Skeletal muscle satellite cell (primary cell): ENCODE measurements at regions not wholly inside any gene's neighbourhood (a gene's known extent, or its start where the extent isn't known, plus 50 kb on each side); places are given as distances from the start of the nearest gene placed in this dataset.
A peak's percentile ranks its signal among the peaks of the same experiment; 100 is the strongest.

Experiments
- H3K27me3 ChIP-seq: 2 replicates; pipeline ENCODE4 v1.7.0; 2013; ENCODE audit warnings: low read length; ENCODE audit not compliant: control insufficient read depth, insufficient read depth
- H3K36me3 ChIP-seq: 2 replicates; pipeline ENCODE4 v1.7.0; 2013; ENCODE audit warnings: mild to moderate bottlenecking, control low read depth, low read length; ENCODE audit not compliant: insufficient read depth
- H3K4me1 ChIP-seq: 2 replicates; pipeline ENCODE4 v1.7.0; 2013; ENCODE audit warnings: low read length; ENCODE audit not compliant: control insufficient read depth, insufficient read depth
- H3K4me2 ChIP-seq: 2 replicates; pipeline ENCODE4 v1.7.0; 2013; ENCODE audit warnings: mild to moderate bottlenecking, low read length
- H3K4me3 ChIP-seq: 2 replicates; pipeline ENCODE4 v1.7.0; 2013; ENCODE audit warnings: low read length
- H3K9ac ChIP-seq: 2 replicates; pipeline ENCODE4 v1.7.0; 2013; ENCODE audit warnings: mild to moderate bottlenecking, low read depth, low read length, moderate library complexity
- H3K9me3 ChIP-seq: replicated peaks from 2 replicates; pipeline ENCODE4 v1.7.0; 2013; ENCODE audit warnings: mild to moderate bottlenecking, control low read depth, low read length

DNA sequence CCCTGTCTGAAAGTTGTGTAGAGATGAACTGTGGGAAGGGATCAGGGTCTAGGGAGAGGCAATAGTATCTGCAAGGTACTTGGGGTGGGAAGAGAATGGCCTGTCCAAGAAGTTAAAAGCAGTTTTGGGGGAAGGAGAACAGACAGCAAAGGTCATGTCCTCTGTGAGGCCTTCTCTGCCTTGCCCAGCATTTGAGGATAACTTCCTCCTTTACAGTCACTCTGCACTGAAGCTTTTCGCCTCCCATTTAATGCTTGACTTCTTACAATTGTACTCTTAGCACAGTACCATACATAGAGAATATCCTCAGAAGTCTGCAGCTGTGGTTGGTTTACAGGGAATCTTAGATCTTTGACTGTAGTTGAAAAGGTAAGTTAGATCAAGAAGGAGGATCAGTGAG lies 121.8 kb upstream of the AP1S2 start:
- Histone ChIP-seq H3K4me2 (no peak overlapping the region), H3K9me3 (no peaks in the 10 kb centered on the region), H3K4me3 (no peak overlapping the region), H3K36me3 (no peaks in the 10 kb centered on the region), H3K4me1 (no peaks in the 10 kb centered on the region), H3K9ac (no peak overlapping the region), H3K27me3 (peaks cover 13% of the 10 kb centered on the region)

DNA sequence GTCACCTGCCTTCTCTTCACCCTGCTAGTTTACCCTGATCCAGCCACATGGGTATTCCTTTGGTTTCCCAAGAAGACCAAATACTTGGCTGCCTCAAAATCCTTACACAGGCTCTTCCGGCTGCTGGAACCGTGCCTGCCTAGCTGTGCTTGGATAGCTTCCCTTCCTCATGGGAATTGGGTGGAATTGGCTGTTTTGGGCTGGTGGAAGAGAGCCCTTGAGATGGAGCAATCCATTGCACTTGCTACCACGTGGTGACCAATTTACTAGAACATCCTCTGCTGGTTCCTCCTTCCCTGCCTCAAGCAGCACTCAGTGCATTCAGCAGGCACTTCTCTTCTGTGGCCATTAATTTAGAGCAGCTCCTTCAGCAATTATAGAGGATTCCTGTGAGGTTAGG lies 119.3 kb upstream of the AP1S2 start:
- Histone ChIP-seq H3K4me1 (no peaks in the 10 kb centered on the region), H3K4me3 (no peak overlapping the region), H3K27me3 (peaks cover 9% of the 10 kb centered on the region), H3K9ac (no peak overlapping the region), H3K4me2 (no peak overlapping the region), H3K36me3 (no peaks in the 10 kb centered on the region), H3K9me3 (no peaks in the 10 kb centered on the region)

DNA sequence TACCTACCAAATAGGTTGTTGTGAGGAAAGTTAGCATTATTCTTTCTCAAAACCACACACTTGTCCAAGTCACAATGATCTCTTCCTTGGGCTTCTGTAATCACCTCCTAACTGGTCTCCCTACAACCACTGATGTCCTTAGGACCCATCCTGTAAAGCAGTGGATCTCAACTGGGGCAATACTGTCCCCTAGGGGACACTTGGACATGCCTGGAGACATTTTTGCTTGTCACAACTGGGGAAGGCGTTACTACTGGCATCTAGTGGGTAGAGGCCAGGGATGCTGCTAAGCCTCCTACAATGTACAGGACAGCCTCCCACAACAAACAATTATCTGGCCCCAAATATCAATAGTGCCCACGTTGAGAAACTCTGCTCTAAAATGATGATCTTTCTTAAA lies 118.7 kb upstream of the AP1S2 start:
- H3K27me3 ChIP-seq: peaks cover 9% of the 10 kb centered on the region
- no peak overlapping the region for H3K4me3 ChIP-seq
- H3K9ac ChIP-seq: no peak overlapping the region
- H3K4me1 ChIP-seq: no peaks in the 10 kb centered on the region
- H3K9me3 ChIP-seq: no peaks in the 10 kb centered on the region
- H3K36me3 ChIP-seq: no peaks in the 10 kb centered on the region
- no peak overlapping the region for H3K4me2 ChIP-seq

DNA sequence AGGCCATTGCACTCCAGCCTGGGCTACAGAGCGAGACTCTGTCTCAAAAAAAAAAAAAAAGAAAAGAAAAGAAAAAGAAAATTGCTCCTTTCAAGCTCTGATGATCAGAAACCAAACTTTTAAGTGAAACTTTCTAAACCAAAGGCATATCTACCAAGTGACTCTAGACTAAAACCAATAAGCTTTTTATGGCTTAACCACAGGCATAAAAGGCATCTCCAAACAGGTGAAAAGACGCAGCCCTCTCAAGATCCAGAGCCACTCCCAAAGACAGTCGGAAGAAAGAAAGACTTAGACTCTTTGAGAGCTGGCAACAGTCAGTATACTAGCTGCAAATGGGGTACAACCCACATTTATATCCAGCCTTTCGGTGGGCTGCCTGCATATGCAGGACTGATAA lies 117.1 kb upstream of the AP1S2 start:
- Histone ChIP-seq H3K27me3 (peaks cover 12% of the 10 kb centered on the region), H3K4me2 (no peak overlapping the region), H3K4me1 (no peaks in the 10 kb centered on the region), H3K9me3 (no peaks in the 10 kb centered on the region), H3K36me3 (no peaks in the 10 kb centered on the region), H3K9ac (no peak overlapping the region), H3K4me3 (no peak overlapping the region)

DNA sequence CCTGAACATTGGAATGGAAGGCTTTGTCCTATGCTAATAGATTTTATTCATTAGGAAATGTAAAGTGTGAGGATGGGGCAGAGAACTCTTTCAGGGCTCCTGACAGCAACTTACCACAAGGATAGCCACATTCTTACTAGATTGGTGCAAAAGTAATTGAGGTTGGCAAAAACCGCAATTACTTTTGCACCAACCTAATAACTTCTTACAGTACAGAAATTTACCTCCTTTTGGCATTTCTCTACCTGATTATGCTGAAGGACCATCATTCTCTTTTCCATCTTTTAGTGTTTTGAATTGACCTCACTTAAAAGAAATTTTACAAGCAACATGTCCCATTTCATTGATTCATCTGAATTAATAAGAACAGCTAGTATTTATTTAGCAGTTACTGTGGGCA lies 109.2 kb upstream of the AP1S2 start:
- Histone ChIP-seq H3K4me3 (no peak overlapping the region), H3K4me1 (no peaks in the 10 kb centered on the region), H3K9ac (no peak overlapping the region), H3K9me3 (no peaks in the 10 kb centered on the region), H3K4me2 (no peak overlapping the region), H3K36me3 (no peaks in the 10 kb centered on the region), H3K27me3 (peaks cover 12% of the 10 kb centered on the region)

DNA sequence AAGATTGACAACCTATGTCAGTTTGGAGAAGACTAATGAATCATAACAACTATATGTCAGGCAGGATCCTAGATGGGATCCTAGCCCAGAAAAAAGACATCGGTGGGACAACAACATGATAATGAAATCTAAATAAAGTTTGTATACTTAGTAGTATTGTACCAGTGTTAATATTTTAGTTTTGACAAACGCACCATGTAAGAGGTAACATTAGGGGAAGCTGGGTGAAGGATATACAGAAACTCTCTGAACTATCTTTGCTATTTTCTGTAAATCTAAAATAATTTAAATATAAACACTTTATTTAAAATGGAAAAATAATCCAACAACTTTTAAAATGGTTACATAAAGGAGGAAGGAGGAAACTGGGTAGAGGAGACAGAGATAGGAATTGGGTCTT lies 105.6 kb upstream of the AP1S2 start:
- Histone ChIP-seq H3K4me3 (no peak overlapping the region), H3K27me3 (peaks cover 3% of the 10 kb centered on the region), H3K4me2 (no peak overlapping the region), H3K4me1 (no peaks in the 10 kb centered on the region), H3K9me3 (no peaks in the 10 kb centered on the region), H3K9ac (no peak overlapping the region), H3K36me3 (no peaks in the 10 kb centered on the region)

DNA sequence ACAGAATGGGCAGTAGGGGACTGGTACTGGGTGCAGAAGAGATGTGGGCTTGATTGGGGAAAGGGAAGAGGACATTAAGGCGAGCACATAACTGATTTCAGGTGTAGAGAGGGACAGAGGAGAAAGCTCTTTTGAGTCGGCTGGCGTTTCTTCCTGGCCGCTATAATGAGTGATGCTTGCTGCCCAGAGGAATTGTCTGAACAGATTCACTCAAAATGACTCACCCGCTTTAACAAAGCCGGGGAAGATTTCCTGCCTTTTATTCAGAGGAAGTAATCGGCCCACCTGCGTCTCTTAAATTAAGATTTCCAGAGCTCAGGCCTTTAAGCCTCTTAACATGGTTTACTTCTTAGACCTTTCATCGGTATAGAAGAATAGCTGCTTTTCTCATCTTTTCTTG lies 102.1 kb upstream of the AP1S2 start:
- H3K4me3 ChIP-seq: no peak overlapping the region
- no peak overlapping the region for H3K4me2 ChIP-seq
- H3K9ac ChIP-seq: no peak overlapping the region
- no peaks in the 10 kb centered on the region for H3K36me3 ChIP-seq
- H3K4me1 ChIP-seq: no peaks in the 10 kb centered on the region
- no peaks in the 10 kb centered on the region for H3K27me3 ChIP-seq
- H3K9me3 ChIP-seq: no peaks in the 10 kb centered on the region

DNA sequence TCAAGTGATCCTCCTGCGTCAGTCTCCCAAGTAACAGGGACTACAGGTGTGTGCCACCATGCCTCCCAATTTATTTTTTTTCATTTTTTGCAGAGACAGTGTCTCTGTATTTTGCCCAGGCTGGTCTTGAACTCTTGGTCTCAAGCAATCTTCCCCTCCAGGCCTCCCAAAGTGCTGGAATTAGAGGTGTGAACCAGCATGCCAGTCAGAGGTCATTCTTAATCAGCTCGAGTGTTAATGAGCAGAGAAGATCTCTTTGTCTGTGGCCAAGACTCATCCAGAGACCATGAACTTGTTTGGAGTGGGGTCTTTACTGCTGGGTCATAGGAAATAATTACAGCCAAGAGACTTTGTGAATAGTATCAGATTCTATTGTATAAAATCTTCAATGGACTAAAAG lies 99.2 kb upstream of the AP1S2 start:
- H3K4me2 ChIP-seq: no peak overlapping the region
- no peaks in the 10 kb centered on the region for H3K4me1 ChIP-seq
- H3K36me3 ChIP-seq: no peaks in the 10 kb centered on the region
- no peak overlapping the region for H3K9ac ChIP-seq
- H3K4me3 ChIP-seq: no peak overlapping the region
- no peaks in the 10 kb centered on the region for H3K9me3 ChIP-seq
- no peaks in the 10 kb centered on the region for H3K27me3 ChIP-seq

DNA sequence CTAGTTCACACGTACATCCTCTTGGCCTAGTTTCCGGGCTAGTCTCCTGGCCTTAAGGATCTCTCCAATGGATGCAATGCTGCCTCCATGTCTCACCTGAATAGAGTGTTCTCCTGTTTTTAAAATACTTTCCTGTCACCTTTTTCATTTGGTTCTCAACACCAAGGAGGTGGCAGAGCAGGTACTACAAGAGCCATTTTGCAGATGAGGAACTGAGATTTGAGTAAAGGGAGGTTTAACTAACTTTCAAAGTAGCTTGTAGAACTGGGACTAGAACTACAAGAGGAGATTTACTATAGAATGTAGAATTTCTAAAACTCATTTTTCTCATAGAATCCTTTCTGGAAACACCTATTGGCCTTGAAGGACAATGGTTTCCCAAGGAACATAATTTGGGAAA lies 97.6 kb upstream of the AP1S2 start:
- Histone ChIP-seq H3K4me3 (no peak overlapping the region), H3K4me1 (peaks cover 10% of the 10 kb centered on the region), H3K4me2 (no peak overlapping the region), H3K9ac (no peak overlapping the region), H3K36me3 (no peaks in the 10 kb centered on the region), H3K9me3 (no peaks in the 10 kb centered on the region), H3K27me3 (no peaks in the 10 kb centered on the region)

DNA sequence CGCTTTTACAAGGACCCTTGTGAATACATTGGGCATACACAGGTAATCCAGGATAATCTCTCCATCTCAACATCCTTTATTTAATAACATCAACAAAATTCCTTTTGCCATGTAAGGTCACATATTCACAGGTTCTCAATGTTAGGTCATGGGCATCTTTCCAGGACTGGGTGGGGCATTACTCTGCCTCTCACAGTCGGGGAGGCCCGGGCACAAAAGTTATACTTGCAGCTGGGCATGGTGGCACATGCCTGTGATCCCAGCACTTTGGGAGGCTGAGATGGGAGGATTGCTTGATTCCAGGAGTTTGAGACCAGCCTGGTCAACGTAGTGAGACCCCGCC lies 93.7 kb upstream of the AP1S2 start:
- Histone ChIP-seq H3K9ac (no peak overlapping the region), H3K9me3 (no peaks in the 10 kb centered on the region), H3K4me1 (peaks cover 10% of the 10 kb centered on the region), H3K4me2 (no peak overlapping the region), H3K36me3 (no peaks in the 10 kb centered on the region), H3K4me3 (no peak overlapping the region), H3K27me3 (no peaks in the 10 kb centered on the region)

DNA sequence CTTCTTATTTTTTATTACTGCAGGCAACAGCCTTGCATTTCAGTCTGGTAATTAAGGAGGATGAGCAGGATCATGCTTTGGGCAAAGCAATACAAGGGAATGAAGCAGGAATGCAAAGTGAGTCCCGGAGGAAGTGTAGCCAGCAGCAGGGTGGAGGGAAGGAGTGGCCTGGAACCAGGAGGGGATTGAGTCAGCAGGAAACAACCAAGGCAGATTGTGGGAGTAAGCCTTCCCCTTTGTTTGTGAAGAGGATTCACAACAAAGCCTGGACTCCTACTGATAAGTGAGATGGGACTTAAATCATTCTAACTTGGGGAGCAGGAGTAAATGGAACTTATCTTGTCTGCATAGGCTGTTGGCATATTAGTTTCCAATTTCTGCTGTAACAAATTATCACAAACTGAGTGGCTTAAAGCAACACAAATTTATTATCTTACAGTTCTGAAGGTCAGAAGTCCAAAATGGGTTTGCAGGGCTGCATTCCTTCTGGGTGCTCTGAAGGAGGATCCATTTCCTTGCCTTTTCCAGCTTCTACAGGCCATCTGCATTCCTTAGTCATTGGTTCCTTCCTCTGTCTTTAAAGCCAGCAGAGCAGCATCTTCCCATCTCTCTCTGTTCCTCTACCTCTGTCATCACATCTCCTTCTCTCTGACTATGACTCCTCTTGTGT lies 93.2 kb upstream of the AP1S2 start:
- H3K4me2 ChIP-seq: peak overlapping the region; percentile 58
- H3K4me3 ChIP-seq: no peak overlapping the region
- H3K9ac ChIP-seq: no peak overlapping the region
- no peaks in the 10 kb centered on the region for H3K27me3 ChIP-seq
- no peaks in the 10 kb centered on the region for H3K9me3 ChIP-seq
- no peaks in the 10 kb centered on the region for H3K36me3 ChIP-seq
- peaks cover 10% of the 10 kb centered on the region for H3K4me1 ChIP-seq

DNA sequence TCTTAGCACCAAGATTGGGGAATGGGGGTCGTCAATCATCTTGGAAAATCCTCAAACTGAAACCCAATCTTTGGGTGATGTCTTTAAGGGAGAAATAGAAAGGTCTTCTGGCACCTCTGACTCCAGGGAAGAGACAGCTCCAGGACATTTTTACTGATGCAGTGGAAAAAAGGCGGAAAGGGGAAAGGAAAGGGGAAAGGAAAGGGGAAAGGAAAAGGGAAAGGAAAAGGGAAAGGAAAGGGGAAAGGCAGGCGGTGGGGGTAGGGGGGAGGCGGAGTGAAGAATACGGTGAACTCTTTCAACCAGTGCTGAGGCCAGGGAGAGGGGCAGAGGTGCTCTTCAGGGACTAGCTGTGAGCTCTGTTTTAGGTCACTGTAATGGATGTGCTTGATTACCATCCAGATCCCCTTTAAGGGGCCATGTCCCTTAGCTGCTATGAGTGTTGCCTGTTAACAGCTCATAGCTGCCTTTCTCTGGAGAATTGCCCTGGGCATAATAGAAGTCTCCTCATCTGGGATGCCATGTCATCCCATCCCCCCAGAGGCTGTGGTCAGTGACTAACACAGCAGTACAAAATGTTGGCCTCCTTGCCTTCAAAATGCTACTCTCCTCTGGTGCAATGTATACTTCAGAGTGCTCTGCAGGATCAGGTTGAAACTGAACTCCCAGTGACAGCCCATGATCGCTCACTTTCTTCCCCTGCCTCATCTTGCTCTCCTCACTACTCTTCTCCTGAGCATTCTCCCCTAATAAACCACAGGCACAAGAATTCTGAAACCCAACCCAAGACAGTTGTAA lies 92.4 kb upstream of the AP1S2 start:
- H3K9ac ChIP-seq: no peak overlapping the region
- peaks cover 10% of the 10 kb centered on the region for H3K4me1 ChIP-seq
- no peaks in the 10 kb centered on the region for H3K27me3 ChIP-seq
- H3K4me3 ChIP-seq: no peak overlapping the region
- H3K4me2 ChIP-seq: peak overlapping the region; percentile 58
- no peaks in the 10 kb centered on the region for H3K9me3 ChIP-seq
- H3K36me3 ChIP-seq: no peaks in the 10 kb centered on the region
